ENCODE measurements at regions not wholly inside any gene's neighbourhood (a gene's known extent, or its start where the extent isn't known, plus 50 kb on each side); places are given as distances from the start of the nearest gene placed in this dataset.

DNA sequence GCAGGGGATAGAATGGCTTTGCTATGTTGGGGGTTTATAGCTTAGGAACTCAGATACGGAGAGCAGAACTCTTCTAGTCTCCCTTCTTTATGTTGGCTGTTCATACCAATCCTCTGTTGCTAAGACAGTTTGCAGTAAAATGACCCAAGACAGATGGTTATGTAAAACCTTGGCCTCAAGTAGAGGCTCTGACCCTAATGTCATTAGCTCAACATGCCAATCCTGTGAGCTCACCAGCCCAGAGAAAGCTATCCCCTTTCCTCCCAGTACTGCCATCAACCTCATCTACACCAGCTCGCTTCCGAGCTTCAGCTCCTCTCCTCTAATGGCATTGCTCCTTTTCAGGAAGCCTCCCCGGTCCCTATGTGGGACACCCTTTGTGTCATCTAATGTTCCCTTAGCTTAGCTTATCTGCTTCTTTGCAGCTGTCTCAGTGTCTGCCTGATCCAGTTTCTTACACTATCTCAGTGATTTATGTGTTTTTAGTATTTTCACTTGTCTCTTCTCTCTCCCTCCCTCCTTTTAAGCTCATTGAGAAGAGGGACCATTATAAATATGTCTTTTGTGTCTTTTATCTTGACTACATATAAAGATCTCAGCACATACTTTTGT is 281.3 kb upstream of the CLINT1 start:
- TF ChIP-seq, protein P1, sequence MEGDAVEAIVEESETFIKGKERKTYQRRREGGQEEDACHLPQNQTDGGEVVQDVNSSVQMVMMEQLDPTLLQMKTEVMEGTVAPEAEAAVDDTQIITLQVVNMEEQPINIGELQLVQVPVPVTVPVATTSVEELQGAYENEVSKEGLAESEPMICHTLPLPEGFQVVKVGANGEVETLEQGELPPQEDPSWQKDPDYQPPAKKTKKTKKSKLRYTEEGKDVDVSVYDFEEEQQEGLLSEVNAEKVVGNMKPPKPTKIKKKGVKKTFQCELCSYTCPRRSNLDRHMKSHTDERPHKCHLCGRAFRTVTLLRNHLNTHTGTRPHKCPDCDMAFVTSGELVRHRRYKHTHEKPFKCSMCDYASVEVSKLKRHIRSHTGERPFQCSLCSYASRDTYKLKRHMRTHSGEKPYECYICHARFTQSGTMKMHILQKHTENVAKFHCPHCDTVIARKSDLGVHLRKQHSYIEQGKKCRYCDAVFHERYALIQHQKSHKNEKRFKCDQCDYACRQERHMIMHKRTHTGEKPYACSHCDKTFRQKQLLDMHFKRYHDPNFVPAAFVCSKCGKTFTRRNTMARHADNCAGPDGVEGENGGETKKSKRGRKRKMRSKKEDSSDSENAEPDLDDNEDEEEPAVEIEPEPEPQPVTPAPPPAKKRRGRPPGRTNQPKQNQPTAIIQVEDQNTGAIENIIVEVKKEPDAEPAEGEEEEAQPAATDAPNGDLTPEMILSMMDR (IDR thresholded peaks at IDR 0.05): no peak
- TF ChIP-seq POLR2A (IDR thresholded peaks at IDR 0.05): no peak

Measured in lower leg skin (tissue), 3 donors.